CD4-positive, alpha-beta T cell (primary cell): ENCODE measurements at regions not wholly inside any gene's neighbourhood (a gene's known extent, or its start where the extent isn't known, plus 50 kb on each side); places are given as distances from the start of the nearest gene placed in this dataset.

Experiments
- ATAC-seq: fragments of 200-7000 bp; cut with Tn5 transposase; one replicate; pipeline ENCODE4 v1.10.0; 2022; ENCODE audit warnings: mild to moderate bottlenecking; ENCODE audit not compliant: poor library complexity
- CTCF ChIA-PET: fragments of 350-600 bp; sonication (Branson Sonifier 250); formaldehyde crosslinking; loops from one replicate; lab custom pipeline; 2021; ENCODE audit warnings: antibody characterized with exemption, inconsistent platforms; lab: Charles Lee
- POLR2A ChIA-PET: fragments of 350-600 bp; sonication (Branson Sonifier 250); formaldehyde crosslinking; loops from one replicate; lab custom pipeline; 2021; ENCODE audit warnings: antibody characterized with exemption, inconsistent platforms; lab: Charles Lee
- DNase-seq, 14 experiments: peaks; one replicate each; pipeline ENCODE4 v3.0.0-alpha.2; 2013 to 2020; ENCODE audit warnings: mixed read lengths in 2 of 14
- H3K27ac ChIP-seq, 2 donors: one replicate each; pipeline versions ENCODE4 v1.5.1 to v1.7.0; 2013; ENCODE audit warnings: low read length in 2 of 2, low read depth in 1 of 2, mild to moderate bottlenecking in 1 of 2
- H3K27me3 ChIP-seq, 2 experiments: 1 replicate in 1 of 2; 2 replicates in 1 of 2; pipeline versions ENCODE4 v1.6.1 to v1.7.0; 2013; ENCODE audit warnings: low read length in 2 of 2, control low read depth in 1 of 2, mild to moderate bottlenecking in 1 of 2, moderate library complexity in 1 of 2; ENCODE audit not compliant: insufficient read depth in 2 of 2, control insufficient read depth in 1 of 2
- H3K36me3 ChIP-seq: one replicate; pipeline ENCODE4 v1.6.1; 2013; ENCODE audit warnings: low read length, control low read depth; ENCODE audit not compliant: insufficient read depth
- H3K4me1 ChIP-seq: one replicate; pipeline ENCODE4 v1.6.1; 2013; ENCODE audit warnings: low read length, control low read depth; ENCODE audit not compliant: insufficient read depth
- H3K4me3 ChIP-seq: one replicate; pipeline ENCODE4 v1.5.1; 2013; ENCODE audit warnings: mild to moderate bottlenecking, low read length, moderate library complexity
- H3K9me3 ChIP-seq, 2 experiments: 1 replicate in 1 of 2; 2 replicates in 1 of 2; pipeline versions ENCODE4 v1.6.1 to v1.7.0; 2013; ENCODE audit warnings: low read length in 2 of 2, mild to moderate bottlenecking in 2 of 2, control low read depth in 1 of 2, moderate library complexity in 1 of 2; ENCODE audit not compliant: control insufficient read depth in 1 of 2, insufficient read depth in 1 of 2
- H3K27ac Mint-ChIP-seq: one replicate; pipeline ENCODE4 v1.8.0; 2020; ENCODE audit warnings: mixed read lengths
- H3K27me3 Mint-ChIP-seq: one replicate; pipeline ENCODE4 v1.8.0; 2021; ENCODE audit warnings: mixed read lengths
- H3K36me3 Mint-ChIP-seq: one replicate; pipeline ENCODE4 v1.8.0; 2021; ENCODE audit warnings: low read depth, mixed read lengths
- H3K4me1 Mint-ChIP-seq: one replicate; pipeline ENCODE4 v1.8.0; 2021; ENCODE audit warnings: low read depth, mixed read lengths
- H3K4me3 Mint-ChIP-seq: one replicate; pipeline ENCODE4 v1.8.0; 2020; ENCODE audit warnings: mild to moderate bottlenecking, mixed read lengths
- H3K9me3 Mint-ChIP-seq: one replicate; pipeline ENCODE4 v1.8.0; 2020; ENCODE audit warnings: mixed read lengths
- intact Hi-C, 2 experiments: fragments of 100-400 bp; cut with DNase I in 1 of 2; cut with micrococcal nuclease in 1 of 2; formaldehyde crosslinking; loops; one replicate each; pipeline versions ENCODE4 v1.15.1 to v1.9.0; 2023 to 2025; cut with DNase I, micrococcal nuclease
- TF ChIP-seq, protein P1 (sequence below): fragments of 200-600 bp; IDR thresholded peaks from one replicate; pipeline ENCODE4 v1.8.0; 2022; ENCODE audit warnings: antibody characterized with exemption, mild to moderate bottlenecking

DNA sequence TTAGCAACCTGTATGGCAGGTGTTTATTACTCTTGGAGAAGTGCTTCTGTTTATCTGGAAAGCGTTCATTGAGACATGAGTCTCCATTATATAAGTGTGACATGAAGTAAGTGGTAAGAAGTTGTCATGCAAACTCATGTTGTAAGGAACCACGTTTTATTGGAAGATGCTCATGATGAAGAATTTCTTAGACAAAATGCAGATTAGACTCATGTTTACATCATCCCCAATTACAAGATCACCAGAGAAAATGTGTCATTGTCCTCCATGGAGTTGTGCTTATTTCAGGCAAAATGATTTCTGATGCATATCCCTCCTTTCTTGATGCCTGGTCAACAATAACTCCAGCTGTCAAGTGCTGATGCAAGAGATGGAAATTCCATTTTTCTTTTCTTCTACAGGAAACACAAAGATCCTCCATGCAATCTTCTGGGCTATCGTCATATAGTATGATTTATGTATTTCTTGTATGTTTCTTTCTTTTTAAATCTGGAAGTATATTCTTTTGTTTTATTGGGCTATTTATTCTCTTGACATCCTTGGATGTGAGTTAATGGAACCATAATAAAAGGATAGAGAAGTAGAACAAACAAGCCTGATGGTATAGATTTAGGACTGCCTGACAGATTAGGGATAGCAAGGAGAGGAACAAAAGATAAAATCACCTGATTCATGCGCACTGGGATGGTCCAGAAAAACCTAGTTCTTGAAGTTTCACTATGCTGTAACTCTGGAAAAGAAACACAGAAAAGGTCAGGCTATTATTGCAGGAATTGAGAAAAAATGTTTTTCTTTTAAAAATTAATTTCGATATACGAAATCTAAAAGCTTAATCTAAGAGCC, 50.7 kb upstream of the DIAPH3 start:
- DNase-seq (no peak), ATAC-seq (no peak)
- intact Hi-C loops: no loop called here
- H3K9me3 ChIP-seq: no peaks in the 10 kb centered on the region
- no peaks in the 10 kb centered on the region for H3K9me3 Mint-ChIP-seq
- H3K4me3 Mint-ChIP-seq: no peak overlapping the region
- H3K4me3 ChIP-seq: no peak overlapping the region
- TF ChIP-seq, protein P1, sequence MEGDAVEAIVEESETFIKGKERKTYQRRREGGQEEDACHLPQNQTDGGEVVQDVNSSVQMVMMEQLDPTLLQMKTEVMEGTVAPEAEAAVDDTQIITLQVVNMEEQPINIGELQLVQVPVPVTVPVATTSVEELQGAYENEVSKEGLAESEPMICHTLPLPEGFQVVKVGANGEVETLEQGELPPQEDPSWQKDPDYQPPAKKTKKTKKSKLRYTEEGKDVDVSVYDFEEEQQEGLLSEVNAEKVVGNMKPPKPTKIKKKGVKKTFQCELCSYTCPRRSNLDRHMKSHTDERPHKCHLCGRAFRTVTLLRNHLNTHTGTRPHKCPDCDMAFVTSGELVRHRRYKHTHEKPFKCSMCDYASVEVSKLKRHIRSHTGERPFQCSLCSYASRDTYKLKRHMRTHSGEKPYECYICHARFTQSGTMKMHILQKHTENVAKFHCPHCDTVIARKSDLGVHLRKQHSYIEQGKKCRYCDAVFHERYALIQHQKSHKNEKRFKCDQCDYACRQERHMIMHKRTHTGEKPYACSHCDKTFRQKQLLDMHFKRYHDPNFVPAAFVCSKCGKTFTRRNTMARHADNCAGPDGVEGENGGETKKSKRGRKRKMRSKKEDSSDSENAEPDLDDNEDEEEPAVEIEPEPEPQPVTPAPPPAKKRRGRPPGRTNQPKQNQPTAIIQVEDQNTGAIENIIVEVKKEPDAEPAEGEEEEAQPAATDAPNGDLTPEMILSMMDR: no peak
- no peaks in the 10 kb centered on the region for H3K36me3 ChIP-seq
- no peak overlapping the region for H3K27ac ChIP-seq
- H3K36me3 Mint-ChIP-seq: no peaks in the 10 kb centered on the region
- POLR2A ChIA-PET: no interaction called here
- CTCF ChIA-PET: no interaction called here
- no peaks in the 10 kb centered on the region for H3K4me1 ChIP-seq
- H3K4me1 Mint-ChIP-seq: no peaks in the 10 kb centered on the region
- H3K27ac Mint-ChIP-seq: no peak overlapping the region
- H3K27me3 Mint-ChIP-seq: peaks cover 14% of the 10 kb centered on the region
- peaks cover 0 to 5% of the 10 kb centered on the region in 2 experiments for H3K27me3 ChIP-seq

GRCh38 chr13:60220072-60220471, 56.3 kb upstream of the DIAPH3 start:
- Mint-ChIP-seq H3K9me3 (no peaks in the 10 kb centered on the region), H3K36me3 (no peaks in the 10 kb centered on the region), H3K27ac (no peak overlapping the region), H3K4me3 (no peak overlapping the region), H3K27me3 (peaks cover 14% of the 10 kb centered on the region), H3K4me1 (no peaks in the 10 kb centered on the region)
- Histone ChIP-seq H3K9me3 (peaks cover 0 to 4% of the 10 kb centered on the region in 2 experiments), H3K4me3 (no peak overlapping the region), H3K36me3 (no peaks in the 10 kb centered on the region), H3K27me3 (peaks cover 0 to 5% of the 10 kb centered on the region in 2 experiments), H3K27ac (no peak overlapping the region), H3K4me1 (no peaks in the 10 kb centered on the region)
- ChIA-PET POLR2A (no interaction called here), CTCF (no interaction called here)
- TF ChIP-seq, protein P1: no peak
- intact Hi-C loops: no loop called here
- ATAC-seq: no peak
- no peak for DNase-seq

GRCh38 chr13:60221581-60221980, 57.9 kb upstream of the DIAPH3 start:
- H3K4me1 ChIP-seq: no peaks in the 10 kb centered on the region
- POLR2A ChIA-PET: no interaction called here
- ATAC-seq: no peak

More at GRCh38 chr13:60221581-60221980, 57.9 kb upstream of the DIAPH3 start:
- DNase-seq: no peak
- intact Hi-C loops: no loop called here
- Histone ChIP-seq H3K36me3 (no peaks in the 10 kb centered on the region), H3K27ac (no peak overlapping the region), H3K4me3 (no peak overlapping the region), H3K9me3 (peaks cover 0 to 4% of the 10 kb centered on the region in 2 experiments), H3K27me3 (peaks cover 0 to 2% of the 10 kb centered on the region in 2 experiments)
- CTCF ChIA-PET: no interaction called here
- Mint-ChIP-seq H3K4me1 (no peaks in the 10 kb centered on the region), H3K27ac (no peak overlapping the region), H3K9me3 (no peaks in the 10 kb centered on the region), H3K27me3 (peaks cover 5% of the 10 kb centered on the region), H3K36me3 (no peaks in the 10 kb centered on the region), H3K4me3 (no peak overlapping the region)
- TF ChIP-seq, protein P1: no peak
